Sigmoid colon (tissue), 6 donors: ENCODE measurements at regions not wholly inside any gene's neighbourhood (a gene's known extent, or its start where the extent isn't known, plus 50 kb on each side); places are given as distances from the start of the nearest gene placed in this dataset.
A peak's percentile ranks its signal among the peaks of the same experiment; 100 is the strongest.

ENCODE experiments used
- DNase-seq: peaks from one replicate; pipeline ENCODE4 v3.0.0-alpha.2; 2019
- H3K27ac ChIP-seq, 4 donors: fragments of 200-600 bp; sonication (generic); one replicate each; pipeline ENCODE4 v1.5.1; 2016 to 2019; ENCODE audit warnings: mild to moderate bottlenecking in 1 of 4
- H3K27me3 ChIP-seq, 3 donors: fragments of 200-600 bp; sonication (generic); one replicate each; pipeline ENCODE4 v1.5.1; 2019; ENCODE audit warnings: mild to moderate bottlenecking in 1 of 3
- H3K36me3 ChIP-seq, 4 donors: fragments of 200-600 bp; sonication (generic); one replicate each; pipeline ENCODE4 v1.5.1; 2016 to 2019
- H3K4me1 ChIP-seq, 4 donors: fragments of 200-600 bp; sonication (generic); one replicate each; pipeline ENCODE4 v1.5.1; 2017 to 2019
- H3K4me3 ChIP-seq, 4 donors: fragments of 200-600 bp; sonication (generic); one replicate each; pipeline ENCODE4 v1.5.1; 2017 to 2019; ENCODE audit warnings: mild to moderate bottlenecking in 2 of 4, moderate library complexity in 1 of 4
- H3K9me3 ChIP-seq, 4 donors: fragments of 200-600 bp in 3 of 4; sonication (generic) in 3 of 4; one replicate each; pipeline versions ENCODE4 v1.5.1 to v1.6.1; 2013 to 2019
- CTCF ChIP-seq, 4 experiments: fragments of 450-650 bp in 3 of 4; fragments of 200-600 bp in 1 of 4; IDR thresholded peaks; one replicate each; pipeline ENCODE4 v1.5.1; 2016 to 2019; ENCODE audit warnings: antibody characterized with exemption in 4 of 4, mild to moderate bottlenecking in 3 of 4, moderate library complexity in 2 of 4
- EP300 ChIP-seq, 4 donors: sonication (generic); formaldehyde crosslinking; IDR thresholded peaks; one replicate each; pipeline ENCODE4 v1.6.1; 2017; ENCODE audit warnings: antibody characterized with exemption in 4 of 4
- POLR2A ChIP-seq, 2 donors: fragments of 450-650 bp; IDR thresholded peaks; one replicate each; pipeline ENCODE4 v1.6.1; 2016; ENCODE audit warnings: antibody characterized with exemption in 2 of 2, mild to moderate bottlenecking in 2 of 2, moderate library complexity in 2 of 2
- POLR2AphosphoS5 ChIP-seq, 4 donors: sonication (generic); formaldehyde crosslinking; IDR thresholded peaks; one replicate each; pipeline ENCODE4 v1.6.1; 2017; ENCODE audit warnings: antibody characterized with exemption in 4 of 4
- WGBS, 2 donors: extraction: QIAGEN DNeasy Blood & Tissue Kit; methylation state at CpG; one replicate each; pipeline ENCODE4 v1.1.7; 2013; 5-methylcytosine and 5-hydroxymethylcytosine counted together
- intact Hi-C: fragments of 100-400 bp; cut with DNase I; formaldehyde crosslinking; loops from one replicate; pipeline ENCODE4 v1.15.1; 2023
- donor health status: healthy with polysubstance abuse.
- donor health status: healthy.

DNA sequence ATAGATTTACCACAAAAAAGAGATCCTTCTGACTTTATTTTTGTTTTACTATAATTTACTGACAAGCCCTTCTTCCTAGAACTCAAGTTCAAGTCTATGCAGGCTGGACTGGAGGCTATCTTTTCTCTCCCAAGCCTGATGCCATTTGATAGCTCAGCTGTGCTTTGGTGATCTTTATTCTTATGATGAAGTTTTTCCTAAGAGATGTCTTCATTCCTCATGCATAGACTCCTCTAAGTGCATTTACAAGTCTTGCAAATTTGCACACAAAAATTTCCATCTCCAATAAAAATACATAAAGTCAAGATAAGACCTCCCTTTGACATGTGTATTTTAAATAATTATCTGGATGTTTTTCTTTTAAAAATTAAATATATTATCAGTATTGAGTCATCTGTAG lies 167.4 kb upstream of the ETAA1 start:
- Histone ChIP-seq H3K4me1 (peaks cover 0 to 3% (median 0%) of the 10 kb centered on the region in 4 donors), H3K27ac (no peak overlapping the region), H3K27me3 (no peaks in the 10 kb centered on the region), H3K9me3 (no peaks in the 10 kb centered on the region), H3K4me3 (no peak overlapping the region), H3K36me3 (no peaks in the 10 kb centered on the region)
- intact Hi-C loops = no loop called here
- DNase-seq = no peak
- TF ChIP-seq EP300 (IDR thresholded peaks at IDR 0.05) (no peak), POLR2AphosphoS5 (IDR thresholded peaks at IDR 0.05) (no peak), POLR2A (IDR thresholded peaks at IDR 0.05) (no peak), CTCF (IDR thresholded peaks at IDR 0.05) (no peak)

- Histone ChIP-seq H3K27ac (no peak overlapping the region), H3K4me3 (no peak overlapping the region), H3K36me3 (no peaks in the 10 kb centered on the region), H3K9me3 (no peaks in the 10 kb centered on the region), H3K27me3 (no peaks in the 10 kb centered on the region), H3K4me1 (no peaks in the 10 kb centered on the region)
- TF ChIP-seq EP300 (IDR thresholded peaks at IDR 0.05) (no peak), POLR2A (IDR thresholded peaks at IDR 0.05) (no peak)
- intact Hi-C loops = no loop called here
- WGBS, 2 donors = 76 to 78% methylated on average over 1 of the region's 1 CpG
- no peak for DNase-seq
Measured at GRCh38 chr2:67232936-67233335, 164.2 kb upstream of the ETAA1 start.

GRCh38 chr2:67234440-67234839 lies 162.7 kb upstream of the ETAA1 start:
- peak in 2 of 4 experiments; percentile 37 to 45 for TF ChIP-seq CTCF (IDR thresholded peaks at IDR 0.05)
- no peak for TF ChIP-seq EP300 (IDR thresholded peaks at IDR 0.05)
- TF ChIP-seq POLR2AphosphoS5 (IDR thresholded peaks at IDR 0.05) = no peak
- TF ChIP-seq POLR2A (IDR thresholded peaks at IDR 0.05) = no peak
- no peaks in the 10 kb centered on the region for H3K36me3 ChIP-seq
- WGBS, 2 donors = 61 to 79% methylated on average over 3 of the region's 3 CpGs
- no peak overlapping the region for H3K4me3 ChIP-seq
- peak overlapping the region in 1 of 4 donors; percentile 14 for H3K27ac ChIP-seq
- H3K4me1 ChIP-seq = no peaks in the 10 kb centered on the region
- DNase-seq = peak; percentile 51
- no peaks in the 10 kb centered on the region for H3K9me3 ChIP-seq
- intact Hi-C loops = no loop called here
- no peaks in the 10 kb centered on the region for H3K27me3 ChIP-seq

DNA sequence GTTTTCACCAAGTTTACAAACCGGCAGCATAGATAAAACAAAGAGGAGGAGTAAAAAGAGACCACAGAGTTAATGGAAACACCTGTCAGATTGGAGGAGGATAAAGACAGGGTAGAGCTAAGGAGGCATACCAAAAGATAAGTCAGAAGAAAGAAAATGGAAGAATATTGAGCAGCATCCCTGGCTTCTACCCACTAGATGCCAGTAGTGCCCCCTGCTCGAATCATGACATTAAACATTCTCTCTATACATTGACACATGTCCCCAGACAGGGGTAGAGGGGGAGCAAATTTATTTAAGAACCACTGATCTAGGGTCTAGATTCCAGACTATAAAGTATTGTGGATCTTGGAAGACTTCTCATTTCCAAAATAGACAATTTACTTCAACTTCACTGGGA lies 159.8 kb upstream of the ETAA1 start:
- no peak for TF ChIP-seq POLR2AphosphoS5 (IDR thresholded peaks at IDR 0.05)
- no peak for TF ChIP-seq CTCF (IDR thresholded peaks at IDR 0.05)
- TF ChIP-seq EP300 (IDR thresholded peaks at IDR 0.05) = no peak
- no peak for TF ChIP-seq POLR2A (IDR thresholded peaks at IDR 0.05)
- Histone ChIP-seq H3K4me1 (no peaks in the 10 kb centered on the region), H3K36me3 (no peaks in the 10 kb centered on the region), H3K27ac (no peak overlapping the region), H3K4me3 (no peak overlapping the region), H3K9me3 (no peaks in the 10 kb centered on the region), H3K27me3 (no peaks in the 10 kb centered on the region)
- 70 to 81% methylated on average over 2 of the region's 2 CpGs for WGBS, 2 donors
- intact Hi-C loops = no loop called here
- no peak for DNase-seq

- Histone ChIP-seq H3K4me1 (peaks cover 0 to 3% (median 0%) of the 10 kb centered on the region in 4 donors), H3K27ac (no peak overlapping the region), H3K9me3 (no peaks in the 10 kb centered on the region), H3K36me3 (no peaks in the 10 kb centered on the region), H3K27me3 (no peaks in the 10 kb centered on the region), H3K4me3 (no peak overlapping the region)
- intact Hi-C loops = no loop called here
- 87 to 89% methylated on average over 2 of the region's 2 CpGs for WGBS, 2 donors
- no peak for DNase-seq
- TF ChIP-seq POLR2AphosphoS5 (IDR thresholded peaks at IDR 0.05) = no peak
- no peak for TF ChIP-seq CTCF (IDR thresholded peaks at IDR 0.05)
- TF ChIP-seq EP300 (IDR thresholded peaks at IDR 0.05) = no peak
- TF ChIP-seq POLR2A (IDR thresholded peaks at IDR 0.05) = no peak
Measured at GRCh38 chr2:67240507-67240906, 156.6 kb upstream of the ETAA1 start.
